Upper lobe of left lung (tissue), 6 donors: ENCODE measurements at regions not wholly inside any gene's neighbourhood (a gene's known extent, or its start where the extent isn't known, plus 50 kb on each side); places are given as distances from the start of the nearest gene placed in this dataset.

Source experiments
- ATAC-seq, 2 donors: fragments of 200-7000 bp; cut with Tn5 transposase; one replicate each; pipeline ENCODE4 v1.9.1; 2022; ENCODE audit warnings: mild to moderate bottlenecking in 2 of 2, moderate library complexity in 2 of 2; ENCODE audit not compliant: low FRiP score in 2 of 2
- DNase-seq, 2 donors: peaks; one replicate each; pipeline ENCODE4 v3.0.0-alpha.2; 2019 to 2020
- H3K27ac ChIP-seq, 4 donors: fragments of 200-600 bp; sonication (generic); one replicate each; pipeline ENCODE4 v1.5.1; 2016 to 2019
- H3K27me3 ChIP-seq, 4 donors: fragments of 200-600 bp; sonication (generic); one replicate each; pipeline ENCODE4 v1.5.1; 2017 to 2019
- H3K36me3 ChIP-seq, 4 donors: fragments of 200-600 bp; sonication (generic); one replicate each; pipeline ENCODE4 v1.5.1; 2016 to 2019
- H3K4me1 ChIP-seq, 4 donors: fragments of 200-600 bp; sonication (generic); one replicate each; pipeline ENCODE4 v1.5.1; 2018 to 2019
- H3K4me3 ChIP-seq, 4 donors: fragments of 200-600 bp; sonication (generic); one replicate each; pipeline ENCODE4 v1.5.1; 2017 to 2019; ENCODE audit warnings: mild to moderate bottlenecking in 2 of 4, moderate library complexity in 1 of 4
- H3K9me3 ChIP-seq, 4 donors: fragments of 200-600 bp; sonication (generic); one replicate each; pipeline ENCODE4 v1.5.1; 2018 to 2019
- CTCF ChIP-seq, 6 experiments: fragments of 450-650 bp in 4 of 6; fragments of 200-600 bp in 2 of 6; sonication (generic) in 2 of 6; IDR thresholded peaks; one replicate each; pipeline ENCODE4 v1.5.1; 2016 to 2019; ENCODE audit warnings: antibody characterized with exemption in 6 of 6
- EP300 ChIP-seq, 4 donors: sonication (generic); formaldehyde crosslinking; IDR thresholded peaks; one replicate each; pipeline ENCODE4 v1.5.1; 2017; ENCODE audit warnings: antibody characterized with exemption in 4 of 4, control low read depth in 2 of 4
- POLR2A ChIP-seq, 4 donors: fragments of 450-650 bp; IDR thresholded peaks; one replicate each; pipeline ENCODE4 v1.5.1; 2016 to 2017; ENCODE audit warnings: antibody characterized with exemption in 4 of 4, mild to moderate bottlenecking in 2 of 4
- POLR2AphosphoS5 ChIP-seq, 2 donors: sonication (generic); formaldehyde crosslinking; IDR thresholded peaks; one replicate each; pipeline ENCODE4 v1.5.1; 2017; ENCODE audit warnings: antibody characterized with exemption in 2 of 2
- WGBS, 2 donors: methylation state at CpG; one replicate each; pipeline ENCODE4 v1.1.5; 2017 to 2018; 5-methylcytosine and 5-hydroxymethylcytosine counted together
- donor health status: DM: no; HTN: no; CAD: no; lungs with moderate emphysema.
- donor health status: DM: no; HTN: yes; CAD: no; lungs with severe emphysema.

GRCh38 chr4:4921077-4921476 lies 61.6 kb downstream of the MSX1 start:
- no peak for ATAC-seq
- H3K9me3 ChIP-seq = no peaks in the 10 kb centered on the region
- H3K36me3 ChIP-seq = no peaks in the 10 kb centered on the region
- TF ChIP-seq POLR2A (IDR thresholded peaks at IDR 0.05) = no peak
- TF ChIP-seq POLR2AphosphoS5 (IDR thresholded peaks at IDR 0.05) = no peak
- TF ChIP-seq CTCF (IDR thresholded peaks at IDR 0.05) = no peak
- TF ChIP-seq EP300 (IDR thresholded peaks at IDR 0.05) = no peak
- WGBS, 2 donors = 90 to 96% methylated on average over 2 of the region's 2 CpGs
- H3K27ac ChIP-seq = no peak overlapping the region
- H3K4me1 ChIP-seq = no peaks in the 10 kb centered on the region
- no peak for DNase-seq
- no peaks in the 10 kb centered on the region for H3K27me3 ChIP-seq
- no peak overlapping the region for H3K4me3 ChIP-seq

- WGBS, 2 donors = 58 to 67% methylated on average over 2 of the region's 2 CpGs
- DNase-seq = no peak
- TF ChIP-seq POLR2A (IDR thresholded peaks at IDR 0.05) (no peak), POLR2AphosphoS5 (IDR thresholded peaks at IDR 0.05) (no peak), CTCF (IDR thresholded peaks at IDR 0.05) (no peak), EP300 (IDR thresholded peaks at IDR 0.05) (no peak)
- H3K27me3 ChIP-seq = no peaks in the 10 kb centered on the region
- no peak overlapping the region for H3K27ac ChIP-seq
- no peak overlapping the region for H3K4me3 ChIP-seq
- no peaks in the 10 kb centered on the region for H3K36me3 ChIP-seq
- H3K9me3 ChIP-seq = no peaks in the 10 kb centered on the region
- ATAC-seq = no peak
- no peaks in the 10 kb centered on the region for H3K4me1 ChIP-seq
These were observed 63.0 kb downstream of the MSX1 start for GRCh38 chr4:4922441-4922840.

GRCh38 chr4:4923201-4923600 lies 63.7 kb downstream of the MSX1 start:
- Histone ChIP-seq H3K4me3 (no peak overlapping the region), H3K4me1 (no peaks in the 10 kb centered on the region), H3K27me3 (no peaks in the 10 kb centered on the region), H3K36me3 (no peaks in the 10 kb centered on the region), H3K9me3 (no peaks in the 10 kb centered on the region), H3K27ac (no peak overlapping the region)
- TF ChIP-seq EP300 (IDR thresholded peaks at IDR 0.05) (no peak), CTCF (IDR thresholded peaks at IDR 0.05) (no peak), POLR2A (IDR thresholded peaks at IDR 0.05) (no peak)
- ATAC-seq (no peak), DNase-seq (no peak)
- 12 to 40% methylated on average over 1 of the region's 1 CpG for WGBS, 2 donors

- DNase-seq = no peak
- TF ChIP-seq EP300 (IDR thresholded peaks at IDR 0.05) (no peak), POLR2A (IDR thresholded peaks at IDR 0.05) (no peak), POLR2AphosphoS5 (IDR thresholded peaks at IDR 0.05) (no peak), CTCF (IDR thresholded peaks at IDR 0.05) (no peak)
- ATAC-seq = no peak
- 25 to 34% methylated on average over 3 of the region's 3 CpGs for WGBS, 2 donors
- H3K27ac ChIP-seq = no peak overlapping the region
- H3K4me1 ChIP-seq = no peaks in the 10 kb centered on the region
- no peaks in the 10 kb centered on the region for H3K9me3 ChIP-seq
- no peak overlapping the region for H3K4me3 ChIP-seq
- H3K27me3 ChIP-seq = no peaks in the 10 kb centered on the region
- no peaks in the 10 kb centered on the region for H3K36me3 ChIP-seq
These were observed 71.2 kb downstream of the MSX1 start for GRCh38 chr4:4930677-4931076.

GRCh38 chr4:4935974-4936373 lies 76.5 kb downstream of the MSX1 start:
- ATAC-seq (no peak), DNase-seq (no peak)
- Histone ChIP-seq H3K4me3 (no peak overlapping the region), H3K9me3 (no peaks in the 10 kb centered on the region), H3K36me3 (no peaks in the 10 kb centered on the region), H3K27me3 (no peaks in the 10 kb centered on the region), H3K27ac (no peak overlapping the region), H3K4me1 (no peaks in the 10 kb centered on the region)
- 85 to 91% methylated on average over 8 of the region's 8 CpGs for WGBS, 2 donors
- TF ChIP-seq POLR2AphosphoS5 (IDR thresholded peaks at IDR 0.05) = no peak
- no peak for TF ChIP-seq POLR2A (IDR thresholded peaks at IDR 0.05)
- no peak for TF ChIP-seq CTCF (IDR thresholded peaks at IDR 0.05)
- no peak for TF ChIP-seq EP300 (IDR thresholded peaks at IDR 0.05)
